HepG2 (cell line): ENCODE measurements at regions not wholly inside any gene's neighbourhood (a gene's known extent, or its start where the extent isn't known, plus 50 kb on each side); places are given as distances from the start of the nearest gene placed in this dataset.

Source experiments
- ATAC-seq: fragments of 200-7000 bp; cut with Tn5 transposase; 3 replicates; pipeline ENCODE4 v1.9.1; 2020; ENCODE audit warnings: mild to moderate bottlenecking, moderate library complexity
- BruUV-seq: library from RNA; stranded (reverse); fragments of 400-500 nt; replicated peaks from 2 replicates; lab custom pipeline; 2021; lab: Mats Ljungman, UMichigan
- CTCF ChIA-PET: fragments of 300-600 bp; formaldehyde crosslinking; extraction: SDS; loops from one replicate; lab custom pipeline; 2021; ENCODE audit warnings: low total read pairs, inconsistent platforms, low intra/inter-chr PET ratio; lab: Yijun Ruan, JAX
- POLR2A ChIA-PET: fragments of 350-600 bp; sonication (Branson Sonifier 250); formaldehyde crosslinking; loops from one replicate; lab custom pipeline; 2020; ENCODE audit warnings: antibody characterized with exemption, inconsistent platforms; lab: Yijun Ruan, JAX
- DNase-seq: peaks from one replicate; pipeline ENCODE4 v3.0.0-alpha.2; 2015; ENCODE audit warnings: low spot score
- FAIRE-seq: peaks from 3 replicates; lab custom pipeline; 2011; peaks lifted over from hg19 to GRCh38; lab: Jason Lieb, UNC
- H2AFZ ChIP-seq: one replicate; pipeline ENCODE4 v1.6.1; 2011; ENCODE audit warnings: low read length, inconsistent platforms
- H3K27ac ChIP-seq: fragments of 300-600 bp; 3 replicates; pipeline ENCODE4 v1.8.0; 2011; ENCODE audit warnings: mixed run types, mild to moderate bottlenecking, mixed read lengths, low read length, inconsistent platforms; ENCODE audit not compliant: insufficient read depth; ENCODE audit errors: extremely low read length
- H3K27me3 ChIP-seq, 2 experiments: fragments of 200-600 bp in 1 of 2; 2 replicates in 1 of 2; 3 replicates in 1 of 2; pipeline versions ENCODE4 v1.6.0 to v1.8.0; 2011; ENCODE audit warnings: low read length in 2 of 2, mild to moderate bottlenecking in 2 of 2, moderate library complexity in 2 of 2, inconsistent platforms in 1 of 2; ENCODE audit not compliant: insufficient read depth in 2 of 2, control insufficient read depth in 1 of 2
- H3K36me3 ChIP-seq, 2 experiments: fragments of 200-600 bp in 1 of 2; replicated peaks in 1 of 2; 2 replicates in 1 of 2; 3 replicates in 1 of 2; pipeline versions ENCODE4 v1.5.1 to v1.8.0; 2011; ENCODE audit warnings: low read length in 2 of 2, inconsistent platforms in 1 of 2; ENCODE audit not compliant: insufficient read depth in 2 of 2, control insufficient read depth in 1 of 2
- H3K4me1 ChIP-seq: 2 replicates; pipeline ENCODE4 v1.5.1; 2012; ENCODE audit warnings: low read length, inconsistent platforms; ENCODE audit not compliant: insufficient read depth
- H3K4me2 ChIP-seq: 2 replicates; pipeline ENCODE4 v1.6.0; 2011; ENCODE audit warnings: low read depth, low read length, inconsistent platforms
- H3K4me3 ChIP-seq, 3 experiments: fragments of 200-600 bp in 1 of 3; sonication (generic), shearing (Covaris generic) in 1 of 3; replicated peaks in 1 of 3; 2 replicates each; pipeline ENCODE4 v1.5.1; 2011 to 2016; ENCODE audit warnings: low read length in 3 of 3, inconsistent platforms in 2 of 3, low read depth in 2 of 3, mild to moderate bottlenecking in 2 of 3, control low read depth in 1 of 3, mixed read lengths in 1 of 3; ENCODE audit not compliant: insufficient read depth in 1 of 3
- H3K79me2 ChIP-seq: one replicate; pipeline ENCODE4 v1.6.1; 2011; ENCODE audit warnings: low read length, inconsistent platforms; ENCODE audit not compliant: insufficient read depth
- H3K9ac ChIP-seq: 2 replicates; pipeline ENCODE4 v1.6.0; 2011; ENCODE audit warnings: mild to moderate bottlenecking, low read depth, low read length, inconsistent platforms; ENCODE audit not compliant: insufficient read depth
- H3K9me3 ChIP-seq: 2 replicates; pipeline ENCODE4 v1.5.1; 2012; ENCODE audit warnings: mild to moderate bottlenecking, low read length
- H4K20me1 ChIP-seq: 2 replicates; pipeline ENCODE4 v1.6.0; 2011; ENCODE audit warnings: inconsistent platforms, mild to moderate bottlenecking, low read length, moderate library complexity; ENCODE audit not compliant: insufficient read depth
- CTCF ChIP-seq: sonication (generic); formaldehyde crosslinking; IDR thresholded peaks from 2 replicates; pipeline ENCODE4 v1.5.0; 2020; ENCODE audit warnings: mild to moderate bottlenecking, missing genetic modification reagents, moderate library complexity
- FOXM1 ChIP-seq: sonication (generic); formaldehyde crosslinking; IDR thresholded peaks from 2 replicates; pipeline ENCODE4 v1.5.0; 2020; ENCODE audit warnings: missing genetic modification reagents
- JUND ChIP-seq: sonication (generic); formaldehyde crosslinking; IDR thresholded peaks from 2 replicates; pipeline ENCODE4 v1.8.0; 2022; ENCODE audit warnings: mild to moderate bottlenecking, missing genetic modification reagents
- RAD21 ChIP-seq: fragments of 450-650 bp; formaldehyde crosslinking; IDR thresholded peaks from 2 replicates; pipeline ENCODE4 v1.5.0; 2020; ENCODE audit warnings: mild to moderate bottlenecking
- SMC3 ChIP-seq: IDR thresholded peaks from 2 replicates; pipeline ENCODE4 v1.6.1; 2011; ENCODE audit warnings: low read length, improper control_type of control experiment
- STAG1 ChIP-seq: sonication (generic); formaldehyde crosslinking; IDR thresholded peaks from 2 replicates; pipeline ENCODE4 v1.4.0; 2020; ENCODE audit warnings: missing genetic modification reagents
- TAF1 ChIP-seq: sonication (generic); formaldehyde crosslinking; IDR thresholded peaks from 2 replicates; pipeline ENCODE4 v1.4.0; 2020; ENCODE audit warnings: missing genetic modification reagents
- ZFP36L2 ChIP-seq: sonication (generic); formaldehyde crosslinking; IDR thresholded peaks from 2 replicates; pipeline ENCODE4 v1.4.0; 2020; ENCODE audit warnings: missing genetic modification reagents
- ZNF101 ChIP-seq: sonication (generic); formaldehyde crosslinking; IDR thresholded peaks from 2 replicates; pipeline ENCODE4 v1.4.0; 2020; ENCODE audit warnings: mild to moderate bottlenecking, low read depth, missing genetic modification reagents, borderline replicate concordance
- ZNF598 ChIP-seq: sonication (generic); formaldehyde crosslinking; IDR thresholded peaks from 2 replicates; pipeline ENCODE4 v1.5.1; 2020; ENCODE audit warnings: mild to moderate bottlenecking, missing genetic modification reagents, borderline replicate concordance
- ZNF7 ChIP-seq: IDR thresholded peaks from 2 replicates; pipeline ENCODE4 v1.6.1; 2016; ENCODE audit warnings: missing biosample characterization, missing genetic modification reagents
- ZNF891 ChIP-seq: sonication (generic); formaldehyde crosslinking; IDR thresholded peaks from 2 replicates; pipeline ENCODE4 v1.5.0; 2020; ENCODE audit warnings: mild to moderate bottlenecking, missing genetic modification reagents
- WGBS: methylation state at CpG from one replicate; pipeline ENCODE4 v1.1.6; 2017; ENCODE audit warnings: low lambda C conversion rate; 5-methylcytosine and 5-hydroxymethylcytosine counted together
- in situ Hi-C: cut with HindIII; loops from 2 replicates; pipeline ENCODE4 v1.10.0; 2017; ENCODE audit warnings: low pct_unique_long_range_greater_than_20kb; ENCODE audit not compliant: extremely low pct_ligation_motif_present
- intact Hi-C: fragments of 100-400 bp; cut with micrococcal nuclease; formaldehyde crosslinking; loops from one replicate; pipeline ENCODE4 v1.10.0; 2022; ENCODE audit not compliant: unreplicated experiment
- TF ChIP-seq, protein P1 (sequence below): sonication (generic); formaldehyde crosslinking; IDR thresholded peaks from 2 replicates; pipeline ENCODE4 v1.8.0; 2023; ENCODE audit warnings: mild to moderate bottlenecking, missing genetic modification reagents
- TF ChIP-seq, protein P2 (sequence below): sonication (generic); formaldehyde crosslinking; IDR thresholded peaks from 2 replicates; pipeline ENCODE4 v1.9.0; 2021; ENCODE audit warnings: missing genetic modification reagents, borderline replicate concordance
- TF ChIP-seq, protein P3 (sequence below): IDR thresholded peaks from 2 replicates; pipeline ENCODE4 v1.6.1; 2012; ENCODE audit warnings: low read depth, low read length, improper control_type of control experiment

DNA sequence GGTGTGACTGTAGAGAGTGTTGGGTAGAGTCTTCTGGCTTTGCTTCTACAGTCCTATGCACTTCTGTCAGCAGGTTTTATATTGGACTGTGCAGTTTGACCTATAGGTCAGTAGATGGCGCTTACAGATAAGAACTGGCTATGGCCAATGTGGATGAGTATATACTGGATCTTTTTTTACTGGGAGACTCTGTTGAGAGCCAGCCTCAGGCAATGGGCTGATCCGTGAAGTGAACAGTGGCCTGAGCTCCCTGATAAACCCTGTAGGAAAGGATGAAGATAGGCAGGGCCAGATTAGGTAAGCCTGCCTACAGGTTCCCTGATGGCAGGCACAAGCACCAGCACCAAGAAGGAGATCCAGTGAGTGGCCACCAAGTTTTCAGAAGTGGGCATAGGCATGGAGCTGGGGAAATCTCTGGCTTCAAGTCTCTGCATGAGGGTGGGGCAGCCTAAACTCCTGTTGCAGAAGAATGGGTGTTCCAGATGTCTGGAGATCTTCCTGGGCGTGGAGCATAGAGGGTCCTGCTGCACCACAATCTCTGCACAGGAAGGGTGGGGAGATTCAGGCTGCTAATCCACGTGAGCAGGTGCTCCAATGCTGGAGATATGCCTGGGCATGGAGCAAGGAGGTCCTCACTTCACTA, 326.0 kb upstream of the SGO1 start:
- Histone ChIP-seq H3K27me3 (no peaks in the 10 kb centered on the region), H3K4me3 (no peak overlapping the region), H3K4me1 (no peaks in the 10 kb centered on the region), H4K20me1 (no peaks in the 10 kb centered on the region), H3K79me2 (no peaks in the 10 kb centered on the region), H3K9ac (no peak overlapping the region), H3K9me3 (peaks cover 18% of the 10 kb centered on the region; the same call in 1 of the 2 replicates), H3K4me2 (no peak overlapping the region), H3K36me3 (no peaks in the 10 kb centered on the region)
- DNase-seq (peak; percentile 43), FAIRE-seq (peak; percentile 52)
- no TSS peak for BruUV-seq
- in situ Hi-C loops, result no loop called here
- POLR2A ChIA-PET, result no interaction called here
- TF ChIP-seq ZFP36L2 (CRISPR knock-in tag), result no peak
- TF ChIP-seq TAF1, result no peak
- TF ChIP-seq SMC3, result peak; percentile 87
- no peak for TF ChIP-seq JUND (CRISPR knock-in tag)
- TF ChIP-seq FOXM1 (CRISPR knock-in tag), result no peak
- peak; percentile 76 for TF ChIP-seq RAD21 (CRISPR knock-in tag)
- TF ChIP-seq ZNF7 (CRISPR knock-in tag), result no peak
- TF ChIP-seq, protein P1, sequence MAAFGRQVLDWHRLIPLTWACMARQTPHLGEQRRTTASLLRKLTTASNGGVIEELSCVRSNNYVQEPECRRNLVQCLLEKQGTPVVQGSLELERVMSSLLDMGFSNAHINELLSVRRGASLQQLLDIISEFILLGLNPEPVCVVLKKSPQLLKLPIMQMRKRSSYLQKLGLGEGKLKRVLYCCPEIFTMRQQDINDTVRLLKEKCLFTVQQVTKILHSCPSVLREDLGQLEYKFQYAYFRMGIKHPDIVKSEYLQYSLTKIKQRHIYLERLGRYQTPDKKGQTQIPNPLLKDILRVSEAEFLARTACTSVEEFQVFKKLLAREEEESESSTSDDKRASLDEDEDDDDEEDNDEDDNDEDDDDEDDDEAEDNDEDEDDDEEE (CRISPR knock-in tag), result no peak
- TF ChIP-seq, protein P2, sequence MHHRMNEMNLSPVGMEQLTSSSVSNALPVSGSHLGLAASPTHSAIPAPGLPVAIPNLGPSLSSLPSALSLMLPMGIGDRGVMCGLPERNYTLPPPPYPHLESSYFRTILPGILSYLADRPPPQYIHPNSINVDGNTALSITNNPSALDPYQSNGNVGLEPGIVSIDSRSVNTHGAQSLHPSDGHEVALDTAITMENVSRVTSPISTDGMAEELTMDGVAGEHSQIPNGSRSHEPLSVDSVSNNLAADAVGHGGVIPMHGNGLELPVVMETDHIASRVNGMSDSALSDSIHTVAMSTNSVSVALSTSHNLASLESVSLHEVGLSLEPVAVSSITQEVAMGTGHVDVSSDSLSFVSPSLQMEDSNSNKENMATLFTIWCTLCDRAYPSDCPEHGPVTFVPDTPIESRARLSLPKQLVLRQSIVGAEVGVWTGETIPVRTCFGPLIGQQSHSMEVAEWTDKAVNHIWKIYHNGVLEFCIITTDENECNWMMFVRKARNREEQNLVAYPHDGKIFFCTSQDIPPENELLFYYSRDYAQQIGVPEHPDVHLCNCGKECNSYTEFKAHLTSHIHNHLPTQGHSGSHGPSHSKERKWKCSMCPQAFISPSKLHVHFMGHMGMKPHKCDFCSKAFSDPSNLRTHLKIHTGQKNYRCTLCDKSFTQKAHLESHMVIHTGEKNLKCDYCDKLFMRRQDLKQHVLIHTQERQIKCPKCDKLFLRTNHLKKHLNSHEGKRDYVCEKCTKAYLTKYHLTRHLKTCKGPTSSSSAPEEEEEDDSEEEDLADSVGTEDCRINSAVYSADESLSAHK (CRISPR knock-in tag), result no peak
- peak; percentile 92 for TF ChIP-seq STAG1 (CRISPR knock-in tag)
- TF ChIP-seq ZNF891 (CRISPR knock-in tag), result no peak
- TF ChIP-seq, protein P3, sequence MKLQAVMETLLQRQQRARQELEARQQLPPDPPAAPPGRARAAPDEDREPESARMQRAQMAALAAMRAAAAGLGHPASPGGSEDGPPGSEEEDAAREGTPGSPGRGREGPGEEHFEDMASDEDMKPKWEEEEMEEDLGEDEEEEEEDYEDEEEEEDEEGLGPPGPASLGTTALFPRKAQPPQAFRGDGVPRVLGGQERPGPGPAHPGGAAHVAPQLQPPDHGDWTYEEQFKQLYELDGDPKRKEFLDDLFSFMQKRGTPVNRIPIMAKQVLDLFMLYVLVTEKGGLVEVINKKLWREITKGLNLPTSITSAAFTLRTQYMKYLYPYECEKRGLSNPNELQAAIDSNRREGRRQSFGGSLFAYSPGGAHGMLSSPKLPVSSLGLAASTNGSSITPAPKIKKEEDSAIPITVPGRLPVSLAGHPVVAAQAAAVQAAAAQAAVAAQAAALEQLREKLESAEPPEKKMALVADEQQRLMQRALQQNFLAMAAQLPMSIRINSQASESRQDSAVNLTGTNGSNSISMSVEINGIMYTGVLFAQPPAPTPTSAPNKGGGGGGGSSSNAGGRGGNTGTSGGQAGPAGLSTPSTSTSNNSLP, result no peak
- TF ChIP-seq CTCF, result peak; percentile 85
- no peak for TF ChIP-seq ZNF101 (CRISPR knock-in tag)
- TF ChIP-seq ZNF598 (CRISPR knock-in tag), result no peak
- TF ChIP-seq, all 625 proteins: peak for 4
- ATAC-seq, result peak; percentile 99
- CTCF ChIA-PET, result interaction anchor here (1.5 kb wide), 1 partner anchor 972 kb away, joined by 7 read pairs; no protein-coding TSS in a partner anchor
- Histone ChIP-seq H3K27ac (no peak overlapping the region), H2AFZ (no peak overlapping the region)
- WGBS, result 5% methylated on average over 2 of the region's 4 CpGs
- intact Hi-C loops, result loop anchor here (1.0 to 10.0 kb wide), 4 partner anchors 153 to 1381 kb away; no protein-coding TSS in a partner anchor
